IgD-negative memory B cell (primary cell): ENCODE measurements at regions not wholly inside any gene's neighbourhood (a gene's known extent, or its start where the extent isn't known, plus 50 kb on each side); places are given as distances from the start of the nearest gene placed in this dataset.

Source experiments
- H3K27ac Mint-ChIP-seq, 3 donors: one replicate each; pipeline ENCODE4 v1.8.0; 2020 to 2022; ENCODE audit warnings: mild to moderate bottlenecking in 3 of 3, mixed read lengths in 3 of 3, moderate library complexity in 1 of 3
- H3K27me3 Mint-ChIP-seq: one replicate; pipeline ENCODE4 v1.8.0; 2021; ENCODE audit warnings: mixed read lengths
- H3K36me3 Mint-ChIP-seq: one replicate; pipeline ENCODE4 v1.8.0; 2020; ENCODE audit warnings: mild to moderate bottlenecking, mixed read lengths
- H3K4me1 Mint-ChIP-seq, 3 donors: one replicate each; pipeline ENCODE4 v1.8.0; 2020 to 2022; ENCODE audit warnings: mixed read lengths in 3 of 3, mild to moderate bottlenecking in 1 of 3
- H3K4me3 Mint-ChIP-seq, 4 donors: one replicate each; pipeline ENCODE4 v1.8.0; 2020 to 2022; ENCODE audit warnings: mild to moderate bottlenecking in 4 of 4, mixed read lengths in 4 of 4, moderate library complexity in 3 of 4
- H3K9me3 Mint-ChIP-seq, 3 donors: one replicate each; pipeline ENCODE4 v1.8.0; 2020 to 2021; ENCODE audit warnings: mixed read lengths in 3 of 3, mild to moderate bottlenecking in 1 of 3

- H3K27ac Mint-ChIP-seq = no peak overlapping the region
- no peak overlapping the region for H3K4me3 Mint-ChIP-seq
- H3K27me3 Mint-ChIP-seq = no peaks in the 10 kb centered on the region
- peaks cover 2% of the 10 kb centered on the region for H3K36me3 Mint-ChIP-seq
- H3K9me3 Mint-ChIP-seq = peaks cover 2 to 11% (median 4%) of the 10 kb centered on the region in 3 donors
- peaks cover 0 to 3% (median 0%) of the 10 kb centered on the region in 3 donors for H3K4me1 Mint-ChIP-seq
Measured at GRCh38 chr12:38258411-38258810, 58.2 kb upstream of the ALG10B start.
